ENCODE measurements at regions not wholly inside any gene's neighbourhood (a gene's known extent, or its start where the extent isn't known, plus 50 kb on each side); places are given as distances from the start of the nearest gene placed in this dataset.

DNA sequence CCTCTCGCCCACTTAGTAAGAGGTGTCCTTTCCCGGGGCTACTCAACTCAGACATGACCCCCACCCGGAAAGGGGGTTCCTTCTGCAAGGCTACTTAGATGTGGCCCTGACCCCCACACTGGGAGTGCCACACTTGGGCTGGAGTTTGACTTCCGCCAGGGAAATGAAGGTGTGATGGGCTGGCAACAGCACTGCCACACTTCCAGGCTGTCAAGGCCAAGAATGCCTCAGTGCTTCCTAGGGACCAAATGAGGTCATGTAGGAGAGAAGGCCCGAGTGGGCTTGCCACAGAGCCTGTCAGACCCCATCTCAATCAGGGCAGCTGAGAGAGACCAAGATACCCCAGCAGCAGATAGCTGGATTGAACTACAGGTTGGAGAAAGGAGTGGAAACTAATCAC lies 55.5 kb downstream of the DRD1 start:
- no peak for DNase-seq

DNA sequence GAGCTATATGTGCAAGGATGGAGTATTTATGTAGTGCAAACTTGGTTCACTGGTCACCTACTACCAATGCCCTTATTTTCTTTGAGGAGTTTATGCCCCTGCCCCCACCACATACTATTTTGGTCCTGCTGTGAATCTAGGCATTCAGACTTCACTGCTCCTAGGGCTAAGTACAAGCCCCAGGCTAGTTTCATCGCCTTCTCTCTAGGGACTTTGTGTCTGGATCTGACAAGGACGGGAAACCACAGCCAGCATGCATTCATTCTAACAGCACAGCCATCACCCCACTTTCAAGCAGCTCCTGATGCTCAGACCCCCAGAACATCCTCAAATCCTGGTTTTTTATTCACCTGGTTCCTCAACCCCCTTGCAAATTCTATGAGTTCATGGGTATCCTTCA lies 56.8 kb downstream of the DRD1 start:
- no peak for DNase-seq

DNA sequence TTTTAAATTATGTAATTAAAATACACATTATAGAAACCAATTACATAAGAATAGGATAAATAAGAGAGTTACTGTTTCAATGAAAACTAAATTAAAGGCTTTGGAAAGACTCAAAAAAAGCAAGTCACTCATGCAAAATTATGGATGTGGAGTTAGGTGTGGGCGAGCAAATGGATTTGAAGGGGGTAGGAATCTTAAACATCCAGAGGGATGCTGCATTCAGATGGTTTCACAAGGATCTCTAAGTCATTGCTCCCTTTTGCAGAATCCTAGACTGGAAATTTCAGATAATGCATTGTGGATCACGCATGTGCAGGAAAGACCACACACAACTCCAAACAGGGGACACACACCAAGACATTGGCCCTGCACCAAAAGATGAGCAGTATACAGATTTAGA lies 57.5 kb downstream of the DRD1 start:
- DNase-seq = no peak

DNA sequence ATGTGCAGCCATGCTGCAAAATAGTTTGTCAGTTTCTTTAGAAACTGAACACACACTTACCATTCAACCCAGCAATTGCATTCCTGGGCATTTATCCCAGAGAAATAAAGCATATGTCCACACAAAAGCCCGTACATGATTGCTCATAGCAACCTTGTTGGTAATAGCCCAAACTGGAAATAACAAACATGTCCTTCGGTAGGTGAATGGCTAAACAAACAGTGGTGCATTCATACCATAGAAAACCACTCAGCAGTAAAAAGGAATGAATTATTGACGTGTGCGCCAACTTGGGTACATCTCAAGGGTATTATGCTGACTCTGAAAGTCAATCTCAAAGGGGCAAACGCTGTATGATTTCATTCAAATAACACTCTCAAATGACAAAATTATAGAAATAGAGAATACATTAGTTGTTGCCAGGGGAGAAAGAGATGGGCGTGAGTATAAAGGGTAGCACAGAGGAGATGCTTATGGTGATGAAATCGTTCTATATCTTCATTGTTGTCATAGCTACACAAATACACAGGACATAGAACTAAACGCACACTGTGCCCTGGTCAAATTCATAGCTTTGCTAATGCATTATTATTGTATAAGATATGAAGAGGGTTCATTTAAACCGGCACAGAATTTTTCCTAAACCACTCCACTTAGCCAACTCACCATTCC lies 58.2 kb downstream of the DRD1 start:
- DNase-seq = no peak

DNA sequence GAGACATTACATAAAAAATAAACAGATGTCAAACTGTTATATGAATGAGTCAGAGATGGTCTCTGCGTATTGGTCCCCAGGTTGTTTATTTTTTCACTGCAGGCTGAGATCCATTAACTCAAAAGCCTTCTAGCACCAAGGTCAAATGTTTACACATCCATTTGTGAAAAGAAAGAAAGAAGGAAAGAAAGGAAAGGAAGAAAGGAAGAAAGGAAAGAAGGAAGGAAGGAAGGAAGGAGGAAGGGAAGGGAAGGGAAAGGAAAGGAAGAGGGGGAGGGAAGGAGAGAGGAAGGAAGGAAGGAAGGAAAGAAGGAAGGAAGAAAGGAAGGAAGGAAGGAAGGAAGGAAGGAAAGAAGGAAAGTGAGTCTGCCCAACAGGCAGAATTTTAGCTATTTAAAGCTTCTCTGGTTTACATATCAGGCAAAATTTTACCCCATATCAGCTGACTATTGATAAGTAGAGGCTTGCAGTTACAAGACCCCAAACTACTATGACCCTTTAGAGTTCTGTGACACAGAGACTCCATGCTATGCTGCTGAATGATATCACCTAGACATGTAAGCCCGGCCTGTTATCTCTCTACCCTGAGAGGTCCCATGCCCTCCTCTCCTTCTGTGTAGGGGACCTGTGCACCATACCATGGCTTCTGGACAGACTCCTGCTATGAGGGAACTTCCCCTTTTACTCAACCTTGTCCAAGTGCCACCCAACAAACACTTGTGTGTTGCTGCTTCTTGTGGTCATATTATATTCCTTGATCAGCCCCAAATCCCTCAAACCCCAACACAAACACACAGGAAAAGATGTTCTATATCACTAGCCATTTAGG lies 59.0 kb downstream of the DRD1 start:
- no peak for DNase-seq

DNA sequence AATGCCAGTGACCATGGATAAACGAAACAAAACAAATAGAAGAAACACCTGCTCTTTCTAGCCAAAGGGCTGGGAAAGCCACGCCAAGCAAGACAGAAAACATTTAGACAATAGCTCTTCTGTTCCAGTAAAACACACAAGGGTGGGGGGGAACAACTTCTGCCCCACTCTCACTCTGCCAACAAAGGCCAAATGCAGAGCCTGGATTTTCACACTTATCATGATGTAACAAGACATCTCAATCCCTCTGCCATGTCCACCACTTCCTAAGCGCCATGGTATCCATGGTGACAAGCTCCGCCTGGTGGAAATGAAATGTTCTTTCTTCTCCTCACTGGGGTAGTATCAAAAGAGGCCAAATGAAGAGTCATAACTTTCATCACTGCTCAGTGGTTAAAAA lies 60.6 kb downstream of the DRD1 start:
- no peak for DNase-seq

DNA sequence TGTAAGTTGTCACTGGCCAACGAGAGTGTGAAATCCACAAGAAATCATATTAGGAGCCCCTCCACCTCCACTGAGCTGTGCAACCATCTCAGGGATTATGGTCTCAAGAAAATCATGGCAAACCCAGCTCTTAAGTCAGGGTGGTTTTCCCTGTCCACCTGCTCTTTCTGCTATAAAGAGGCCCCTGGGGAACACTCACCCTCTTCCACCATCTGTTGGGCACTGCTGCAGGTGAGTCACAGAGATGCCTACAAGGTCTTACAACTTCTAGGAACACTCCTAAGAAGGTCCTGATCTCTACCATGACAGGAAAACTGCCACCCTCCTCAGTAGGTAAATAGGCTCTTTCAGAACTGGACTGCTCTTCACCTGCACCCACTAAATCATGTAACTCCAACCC lies 61.8 kb downstream of the DRD1 start:
- no peak for DNase-seq

DNA sequence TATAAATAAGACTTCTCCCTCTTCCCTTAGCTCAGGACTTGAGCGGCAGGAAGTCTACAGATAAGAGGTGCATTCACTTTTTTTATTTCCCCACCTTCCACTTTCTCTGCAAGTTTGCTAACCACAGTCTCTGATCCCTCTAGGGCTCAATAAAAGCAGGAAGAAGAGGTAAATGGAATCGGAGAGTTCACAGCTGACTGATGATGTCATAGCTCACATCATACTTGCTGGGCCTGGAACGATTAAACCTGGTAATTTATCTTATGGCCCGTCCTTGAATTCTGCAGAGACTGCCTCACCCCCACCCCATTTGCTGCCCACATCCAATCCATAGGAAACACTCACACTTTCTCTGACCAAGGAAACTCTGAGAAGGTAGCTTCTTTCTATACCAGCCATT lies 62.9 kb downstream of the DRD1 start:
- DNase-seq = no peak

DNA sequence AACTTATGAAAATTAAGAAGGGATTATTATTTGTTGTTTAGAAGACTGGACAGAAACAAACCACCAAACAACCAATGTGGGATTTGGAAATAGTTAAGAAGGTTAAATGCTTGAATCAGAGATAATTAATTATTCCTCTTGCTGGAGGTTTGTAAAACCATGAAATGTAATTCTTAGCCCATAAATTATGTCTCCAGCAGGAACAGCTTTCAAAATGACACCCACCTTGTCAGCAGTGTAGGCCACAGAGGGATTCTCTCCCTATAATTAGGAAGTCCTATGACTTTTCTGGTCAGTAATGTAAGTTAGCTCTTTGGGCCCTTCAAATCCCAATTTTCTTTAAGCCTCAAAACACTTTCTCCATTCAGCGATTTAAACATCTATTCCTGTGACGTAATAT lies 63.3 kb downstream of the DRD1 start:
- DNase-seq = no peak

DNA sequence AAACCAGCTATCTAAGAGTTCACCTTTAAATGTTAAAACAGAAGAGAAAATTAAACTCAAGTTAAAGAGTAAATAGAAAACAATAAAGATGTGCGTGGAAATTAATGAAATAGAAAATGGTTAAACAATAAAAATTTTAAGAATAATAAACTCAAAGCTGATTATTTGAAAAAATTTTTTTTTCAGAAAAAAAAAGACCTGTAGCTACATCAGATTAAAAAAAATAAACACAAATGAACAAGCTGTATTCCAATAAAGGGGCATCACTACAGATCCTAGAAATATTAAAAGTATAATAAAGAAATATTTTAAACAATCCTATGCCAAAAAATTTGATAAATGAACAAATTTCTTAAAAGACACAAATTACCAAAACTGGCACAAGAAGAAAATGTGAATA lies 64.1 kb downstream of the DRD1 start:
- DNase-seq = no peak

DNA sequence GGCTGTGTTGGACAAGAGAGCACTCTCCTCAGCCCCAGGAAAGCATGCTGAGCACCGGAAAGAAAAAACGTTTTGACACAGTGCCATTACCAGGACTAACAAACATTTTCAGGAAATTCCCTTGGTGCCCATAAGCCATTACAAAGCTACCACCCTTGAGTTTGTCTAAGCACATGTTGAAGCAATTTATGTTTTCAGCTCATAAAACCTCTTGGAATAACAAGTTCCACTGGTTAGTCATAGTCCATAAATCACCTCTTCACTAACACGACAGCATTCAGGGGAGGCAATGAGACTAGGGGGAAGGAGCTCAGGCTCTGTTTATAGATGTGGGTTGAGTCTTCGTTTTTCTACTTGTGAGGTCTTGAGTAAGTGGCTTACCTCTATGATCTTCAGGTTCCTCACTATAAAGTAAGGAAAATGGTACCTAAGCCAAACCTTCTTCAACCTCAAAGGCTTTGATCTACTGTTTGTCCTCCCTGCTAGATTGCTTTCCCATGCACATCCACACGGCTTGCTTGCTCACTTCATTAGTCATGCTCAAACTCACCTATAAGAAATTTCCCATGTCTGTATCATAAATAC lies 65.4 kb downstream of the DRD1 start:
- no peak for DNase-seq

DNA sequence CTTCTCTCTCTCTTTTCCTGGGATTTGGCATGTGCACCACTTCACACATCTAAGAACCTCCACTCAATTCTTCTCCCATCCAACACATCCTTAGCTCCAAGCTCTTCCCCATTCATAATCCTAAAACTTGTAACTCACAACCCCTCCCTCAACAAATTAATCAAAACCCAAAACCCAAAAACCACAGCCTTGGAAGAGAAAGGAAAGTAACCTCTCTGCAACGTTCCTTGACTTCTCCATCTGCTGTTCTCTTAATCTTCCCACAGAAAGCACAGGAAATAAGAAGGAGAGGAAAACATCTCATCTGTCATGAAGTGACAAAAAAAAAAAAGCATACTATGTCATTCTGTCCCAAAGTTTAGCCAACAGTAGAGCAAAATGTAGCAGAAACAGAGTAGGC lies 66.2 kb downstream of the DRD1 start:
- DNase-seq = no peak

DNA sequence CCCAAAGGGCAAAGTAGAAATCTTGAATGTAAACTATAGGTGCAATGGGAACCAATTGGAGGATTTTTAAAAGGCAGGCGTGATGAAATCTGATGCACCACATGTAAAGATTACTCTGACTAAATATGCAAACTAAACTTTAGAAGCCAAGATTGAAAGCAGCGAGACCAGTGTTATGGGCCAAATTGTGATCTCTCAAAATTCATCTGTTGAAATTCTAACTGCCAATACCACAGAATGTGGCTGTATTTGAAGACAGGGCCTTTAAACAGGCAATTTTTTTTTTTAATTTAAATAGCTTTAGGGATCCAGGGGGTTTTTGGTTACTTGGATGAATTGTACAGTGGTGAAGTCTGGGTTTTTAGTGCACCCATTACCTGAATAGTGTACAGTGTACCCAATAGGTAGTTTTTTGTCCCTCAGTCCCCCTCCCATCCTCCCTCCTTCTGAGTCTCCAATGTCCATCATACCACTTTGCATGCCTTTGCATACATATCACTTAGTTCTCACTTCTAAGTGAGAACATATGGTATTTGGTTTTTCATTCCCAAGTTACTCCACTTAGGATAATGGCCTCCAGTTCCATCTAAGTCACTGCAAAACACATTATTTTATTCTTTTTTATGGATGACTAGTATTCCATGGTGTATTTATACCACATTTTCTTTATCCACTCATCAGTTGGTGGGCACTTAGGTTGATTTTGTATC lies 69.7 kb downstream of the DRD1 start:
- DNase-seq = no peak

DNA sequence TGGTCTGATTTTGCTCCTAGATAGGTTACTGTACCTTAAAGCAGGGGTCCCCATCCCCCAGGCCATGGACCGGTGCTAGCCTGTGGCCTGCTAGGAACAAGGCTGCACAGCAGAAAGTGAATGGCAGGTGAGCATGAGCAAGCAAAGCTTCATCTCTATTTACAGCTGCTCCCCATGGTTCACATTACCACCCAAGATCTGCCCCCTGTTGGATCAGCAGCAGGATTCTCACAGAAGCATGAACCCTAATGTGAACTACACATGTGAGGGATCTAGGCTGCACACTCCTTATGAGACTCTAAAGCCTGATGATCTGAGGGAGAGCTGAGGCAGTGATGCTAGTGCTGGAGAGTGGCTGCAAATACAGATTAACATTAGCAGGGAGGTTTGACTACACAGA lies 78.1 kb downstream of the DRD1 start:
- DNase-seq = no peak

DNA sequence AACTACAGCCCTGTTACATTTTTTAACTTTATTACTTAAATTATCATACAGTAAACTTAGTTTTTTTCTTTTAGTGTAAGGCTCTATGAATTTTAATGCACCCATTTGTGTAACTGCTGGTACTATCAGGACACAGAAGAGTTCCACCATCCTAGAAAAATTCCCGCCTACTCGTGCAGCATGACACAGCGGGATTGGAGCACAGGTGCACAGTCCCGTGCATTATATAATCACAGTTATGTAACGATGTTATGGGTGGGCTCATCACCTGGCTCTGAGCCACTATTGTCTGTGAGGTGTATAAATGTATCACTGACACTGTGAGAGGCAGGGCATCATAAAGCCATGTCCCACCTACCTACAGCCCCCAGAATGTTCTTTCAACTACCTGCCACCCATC lies 80.7 kb downstream of the DRD1 start:
- no peak for DNase-seq

DNA sequence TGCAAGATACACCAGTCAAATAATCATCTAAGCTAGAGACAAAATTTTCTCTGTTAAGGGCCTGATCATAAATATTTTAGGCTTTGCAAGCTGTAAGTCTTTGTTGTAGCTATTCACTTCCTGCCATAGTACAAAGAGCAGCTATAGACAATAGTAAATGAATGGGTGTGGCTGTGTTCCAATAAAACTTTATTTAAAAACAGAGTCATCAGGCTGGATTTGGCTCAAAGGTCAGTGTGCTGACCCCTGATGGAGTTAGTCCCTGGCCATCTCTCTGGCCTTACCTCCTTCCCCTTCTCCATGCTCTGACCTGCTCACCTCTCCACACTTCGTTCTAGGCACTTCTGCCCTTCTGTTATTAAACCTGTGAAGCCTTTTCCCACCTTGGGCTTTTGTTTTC lies 86.0 kb downstream of the DRD1 start:
- DNase-seq = no peak

DNA sequence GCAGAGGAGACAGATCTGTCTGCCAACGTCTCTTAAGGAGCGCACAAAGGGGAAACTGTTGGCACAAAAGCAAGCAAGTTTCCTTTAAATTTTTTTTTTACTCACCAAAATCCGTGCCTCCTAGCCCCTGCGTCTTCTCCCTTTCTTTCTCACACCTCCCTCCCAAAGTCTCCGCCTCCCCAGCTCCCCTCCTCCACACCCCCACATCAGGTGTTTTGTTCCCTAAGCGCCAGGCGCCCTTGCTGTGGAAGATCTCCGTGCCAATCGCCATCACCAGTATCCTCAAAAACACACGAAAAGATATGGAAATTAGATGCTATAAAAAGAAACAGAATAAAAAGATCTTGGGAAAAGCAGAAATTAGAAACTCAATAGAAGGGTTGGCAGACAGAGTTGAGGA lies 87.6 kb downstream of the DRD1 start:
- DNase-seq = no peak

DNA sequence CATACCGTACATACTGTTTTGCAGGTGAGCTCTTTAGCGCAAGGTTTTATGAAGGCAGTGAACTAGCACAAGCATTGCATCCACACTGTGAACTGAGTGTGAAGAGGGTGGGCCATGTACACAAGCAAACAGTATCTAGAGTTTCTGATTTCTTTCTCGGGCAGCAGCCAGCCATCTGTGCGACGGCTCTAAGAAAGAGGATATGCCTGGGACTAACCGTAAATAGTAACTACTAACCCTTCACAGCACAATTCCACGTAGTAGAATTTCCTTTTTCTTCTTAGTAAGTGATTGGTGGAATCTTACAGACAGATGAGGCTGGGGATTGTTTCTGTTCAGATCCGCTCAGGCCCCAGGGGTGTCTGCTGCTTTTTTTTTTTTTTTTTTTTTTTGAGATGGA lies 89.0 kb downstream of the DRD1 start:
- DNase-seq = no peak

DNA sequence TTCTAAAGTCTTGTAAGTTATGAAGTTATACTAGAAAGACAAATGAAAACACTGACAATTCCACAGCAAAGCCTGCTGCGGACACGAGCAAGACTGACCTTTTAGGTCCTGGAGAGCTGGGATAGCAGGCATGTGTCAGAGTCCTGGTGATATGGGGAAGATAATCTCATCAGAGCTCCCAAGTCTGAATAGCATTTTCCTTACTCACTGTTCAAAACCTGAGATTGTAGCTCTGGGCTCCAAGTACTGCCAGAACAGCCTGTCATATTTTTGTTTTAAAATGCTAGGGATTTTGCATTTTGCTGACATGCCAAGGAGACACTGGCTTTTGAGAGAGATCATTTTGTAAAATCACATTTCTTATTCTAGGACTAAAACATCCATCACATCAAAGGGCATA lies 90.1 kb downstream of the DRD1 start:
- no peak for DNase-seq

DNA sequence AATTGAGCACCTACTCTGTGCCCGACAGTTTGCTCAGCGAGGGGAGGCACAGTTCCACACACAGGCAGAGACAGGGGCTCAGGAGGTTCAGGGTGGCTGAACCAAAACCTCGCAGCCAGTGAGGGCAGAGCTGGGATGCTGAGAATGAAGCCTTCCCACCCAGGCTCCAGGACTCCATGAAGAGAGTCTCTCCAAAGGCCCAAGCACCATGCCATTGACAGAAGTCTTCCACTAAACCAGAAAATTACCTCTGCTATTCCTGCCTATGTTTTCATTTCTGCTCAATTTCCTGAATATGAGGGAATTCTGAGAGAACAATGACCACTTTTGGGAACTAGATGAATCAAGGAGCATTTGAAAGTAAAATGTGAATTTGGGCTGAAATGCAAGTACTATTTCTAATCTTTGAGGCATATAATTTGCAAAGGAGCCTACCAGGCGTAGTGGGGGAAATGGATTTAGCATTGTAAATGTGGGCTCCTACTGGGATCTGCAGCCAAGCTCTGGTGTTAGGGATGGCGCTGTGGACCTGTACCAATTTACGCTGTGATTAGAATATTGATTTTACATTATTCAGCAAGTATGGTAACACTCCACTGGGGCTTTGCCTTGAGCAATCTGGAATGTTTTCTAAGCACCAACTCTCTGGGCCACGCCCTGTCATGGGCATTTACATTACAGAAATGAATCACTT lies 91.9 kb downstream of the DRD1 start:
- no peak for DNase-seq

DNA sequence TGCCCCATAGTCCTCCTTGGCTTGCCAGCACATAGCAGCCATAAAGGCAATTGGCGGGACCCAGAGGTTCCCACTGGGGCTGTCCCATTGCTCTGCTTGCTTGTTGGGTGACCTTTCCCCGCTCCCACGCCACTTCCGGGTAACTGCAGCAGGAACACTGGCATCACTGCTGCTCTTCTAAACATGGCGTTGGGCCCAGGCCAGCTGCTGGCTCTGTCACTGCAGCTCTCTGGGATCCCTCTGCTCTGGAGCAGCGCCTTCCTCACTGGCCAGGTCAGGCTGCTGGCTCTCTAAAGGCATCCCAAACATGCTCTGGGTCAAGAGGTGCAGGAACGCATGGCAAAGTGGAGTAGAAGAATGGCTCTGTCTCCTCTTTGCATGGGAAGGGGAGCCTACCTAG lies 92.9 kb downstream of the DRD1 start:
- DNase-seq = no peak

DNA sequence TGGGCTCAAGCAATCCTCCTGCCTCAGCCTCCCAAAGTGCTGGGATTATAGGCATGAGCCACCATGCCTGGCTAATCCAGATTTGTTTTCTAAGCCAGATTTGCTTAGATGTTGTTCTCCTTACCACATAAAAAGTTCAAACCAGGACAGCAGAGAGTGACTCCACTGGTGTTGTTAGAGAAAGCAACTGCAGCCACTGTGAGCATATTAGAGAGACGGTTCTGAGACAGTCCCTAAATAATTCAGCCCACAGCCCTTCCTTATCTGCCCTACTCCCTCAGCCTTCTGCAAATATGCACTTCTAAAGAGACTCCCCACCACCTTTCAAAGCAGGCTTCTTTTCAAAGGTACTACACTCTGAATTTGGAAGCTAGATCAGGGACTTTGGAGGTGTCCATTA lies 96.1 kb downstream of the DRD1 start:
- DNase-seq = no peak

DNA sequence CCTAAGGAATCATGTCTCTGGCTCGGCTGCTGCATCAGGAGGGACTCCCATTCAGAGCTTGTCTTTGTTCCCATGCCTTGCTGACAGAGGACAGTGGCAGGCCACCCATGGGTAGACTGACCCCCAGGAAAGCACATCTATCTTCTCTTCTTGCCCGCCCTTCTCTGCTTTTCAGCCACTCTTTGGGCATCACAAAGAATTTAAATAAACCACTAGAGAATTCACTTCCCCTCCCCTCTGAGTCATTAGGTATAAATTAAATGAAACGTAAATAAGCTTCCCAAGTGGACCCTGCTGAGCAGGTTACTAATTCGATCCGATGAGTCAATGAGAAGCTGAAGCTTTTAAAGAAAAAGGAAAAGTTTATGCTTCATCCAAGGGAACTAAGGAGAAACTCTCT lies 97.0 kb downstream of the DRD1 start:
- no peak for DNase-seq

All from OCI-M1 (cell line).